ENCODE measurements at regions not wholly inside any gene's neighbourhood (a gene's known extent, or its start where the extent isn't known, plus 50 kb on each side); places are given as distances from the start of the nearest gene placed in this dataset.

DNA sequence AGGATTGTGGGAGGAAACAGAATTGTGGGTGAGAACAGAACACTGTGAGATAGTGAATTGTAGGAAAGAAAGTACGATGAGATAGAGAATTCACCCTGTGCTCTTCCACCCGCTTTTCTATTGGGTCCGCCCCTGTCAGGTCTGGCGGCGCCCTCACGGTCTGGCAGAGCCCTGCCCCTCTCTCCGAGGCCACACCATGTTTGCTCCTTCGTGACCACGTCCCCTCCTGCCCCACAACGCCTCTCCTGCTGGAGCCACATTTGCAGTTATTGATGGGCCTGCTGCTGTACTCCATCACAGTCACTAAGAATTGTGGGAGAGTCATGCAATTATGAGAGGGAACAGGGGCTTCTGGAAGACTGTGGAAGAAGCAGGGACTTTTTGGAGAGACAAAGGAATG is 473.1 kb downstream of the KLF12 start:
- DNase-seq, result no peak
- H3K36me3 ChIP-seq (ENCODE audit: control insufficient read depth, insufficient read depth, low read length), result no peaks in the 10 kb centered on the region
- H3K4me1 ChIP-seq, result no peaks in the 10 kb centered on the region
- TF ChIP-seq, protein P1, sequence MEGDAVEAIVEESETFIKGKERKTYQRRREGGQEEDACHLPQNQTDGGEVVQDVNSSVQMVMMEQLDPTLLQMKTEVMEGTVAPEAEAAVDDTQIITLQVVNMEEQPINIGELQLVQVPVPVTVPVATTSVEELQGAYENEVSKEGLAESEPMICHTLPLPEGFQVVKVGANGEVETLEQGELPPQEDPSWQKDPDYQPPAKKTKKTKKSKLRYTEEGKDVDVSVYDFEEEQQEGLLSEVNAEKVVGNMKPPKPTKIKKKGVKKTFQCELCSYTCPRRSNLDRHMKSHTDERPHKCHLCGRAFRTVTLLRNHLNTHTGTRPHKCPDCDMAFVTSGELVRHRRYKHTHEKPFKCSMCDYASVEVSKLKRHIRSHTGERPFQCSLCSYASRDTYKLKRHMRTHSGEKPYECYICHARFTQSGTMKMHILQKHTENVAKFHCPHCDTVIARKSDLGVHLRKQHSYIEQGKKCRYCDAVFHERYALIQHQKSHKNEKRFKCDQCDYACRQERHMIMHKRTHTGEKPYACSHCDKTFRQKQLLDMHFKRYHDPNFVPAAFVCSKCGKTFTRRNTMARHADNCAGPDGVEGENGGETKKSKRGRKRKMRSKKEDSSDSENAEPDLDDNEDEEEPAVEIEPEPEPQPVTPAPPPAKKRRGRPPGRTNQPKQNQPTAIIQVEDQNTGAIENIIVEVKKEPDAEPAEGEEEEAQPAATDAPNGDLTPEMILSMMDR (IDR thresholded peaks at IDR 0.05; ENCODE audit: insufficient read depth in 1 of 2, low read depth in 1 of 2, low read length in 1 of 2, severe bottlenecking in 1 of 2, unreplicated experiment in 1 of 2), result no peak
- peaks cover 5% of the 10 kb centered on the region for H3K4me1 Mint-ChIP-seq (ENCODE audit: low read depth, unreplicated experiment)
- no peaks in the 10 kb centered on the region for H3K36me3 Mint-ChIP-seq (ENCODE audit: insufficient read depth, unreplicated experiment)
- POLR2A ChIA-PET, result no interaction called here
- no TSS peak for BruUV-seq (replicated peaks)
- H3K9me3 ChIP-seq, result no peaks in the 10 kb centered on the region
- CTCF ChIA-PET, result no interaction called here
- H3K27me3 ChIP-seq (replicated peaks; ENCODE audit: control insufficient read depth, insufficient read depth, low read length), result no peaks in the 10 kb centered on the region
- H3K27me3 Mint-ChIP-seq (ENCODE audit: insufficient read depth, unreplicated experiment), result no peaks in the 10 kb centered on the region
- H3K4me3 ChIP-seq (ENCODE audit: low read depth, low read length), result no peak overlapping the region
- H3K9me3 Mint-ChIP-seq (ENCODE audit: unreplicated experiment), result peaks cover 10% of the 10 kb centered on the region
- H3K27ac Mint-ChIP-seq (ENCODE audit: unreplicated experiment), result no peak overlapping the region
- intact Hi-C loops (cut with micrococcal nuclease; ENCODE audit: unreplicated experiment), result no loop called here
- no peak overlapping the region for H3K4me3 Mint-ChIP-seq (ENCODE audit: unreplicated experiment)

DNA sequence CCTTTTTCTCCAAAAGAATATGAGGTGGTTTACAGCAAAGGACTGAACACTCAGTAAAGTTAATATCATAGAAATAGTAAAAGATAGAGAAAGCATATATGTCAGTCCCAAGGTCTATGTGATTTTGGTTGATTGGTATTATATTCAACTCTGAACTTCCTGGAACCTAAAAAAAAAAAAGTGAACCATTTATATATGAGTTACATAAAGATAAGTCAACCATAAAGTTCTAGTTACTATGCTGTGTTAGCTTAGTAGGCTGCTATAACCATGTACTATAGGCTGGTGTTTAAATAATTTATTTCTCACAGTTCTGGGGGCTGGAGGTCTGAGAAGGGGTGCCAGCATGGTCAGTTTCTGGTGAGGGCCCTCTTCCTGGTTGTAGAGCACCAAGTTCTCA is 475.6 kb downstream of the KLF12 start:
- no peaks in the 10 kb centered on the region for H3K36me3 ChIP-seq (ENCODE audit: control insufficient read depth, insufficient read depth, low read length)
- Mint-ChIP-seq H3K4me1 (ENCODE audit: low read depth, unreplicated experiment) (peaks cover 5% of the 10 kb centered on the region), H3K27ac (ENCODE audit: unreplicated experiment) (no peak overlapping the region), H3K36me3 (ENCODE audit: insufficient read depth, unreplicated experiment) (no peaks in the 10 kb centered on the region), H3K4me3 (ENCODE audit: unreplicated experiment) (no peak overlapping the region), H3K9me3 (ENCODE audit: unreplicated experiment) (peaks cover 10% of the 10 kb centered on the region), H3K27me3 (ENCODE audit: insufficient read depth, unreplicated experiment) (no peaks in the 10 kb centered on the region)
- ChIA-PET CTCF (interaction anchor here (0.6 kb wide), 1 partner anchor 8 kb away, joined by 3 read pairs; no protein-coding TSS in a partner anchor), POLR2A (no interaction called here)
- no peak overlapping the region for H3K4me3 ChIP-seq (ENCODE audit: low read depth, low read length)
- TF ChIP-seq, protein P1 (IDR thresholded peaks at IDR 0.05; ENCODE audit: insufficient read depth in 1 of 2, low read depth in 1 of 2, low read length in 1 of 2, severe bottlenecking in 1 of 2, unreplicated experiment in 1 of 2), result no peak
- no peaks in the 10 kb centered on the region for H3K9me3 ChIP-seq
- H3K27me3 ChIP-seq (replicated peaks; ENCODE audit: control insufficient read depth, insufficient read depth, low read length), result no peaks in the 10 kb centered on the region
- intact Hi-C loops (cut with micrococcal nuclease; ENCODE audit: unreplicated experiment), result no loop called here
- H3K4me1 ChIP-seq, result no peaks in the 10 kb centered on the region
- DNase-seq, result no peak
- BruUV-seq (replicated peaks), result no TSS peak

- H3K4me3 Mint-ChIP-seq (ENCODE audit: unreplicated experiment), result no peak overlapping the region
- H3K4me1 Mint-ChIP-seq (ENCODE audit: low read depth, unreplicated experiment), result peaks cover 5% of the 10 kb centered on the region
- TF ChIP-seq, protein P1 (IDR thresholded peaks at IDR 0.05; ENCODE audit: insufficient read depth in 1 of 2, low read depth in 1 of 2, low read length in 1 of 2, severe bottlenecking in 1 of 2, unreplicated experiment in 1 of 2), result no peak
- H3K4me1 ChIP-seq, result no peaks in the 10 kb centered on the region
- no peaks in the 10 kb centered on the region for H3K27me3 ChIP-seq (replicated peaks; ENCODE audit: control insufficient read depth, insufficient read depth, low read length)
- no peaks in the 10 kb centered on the region for H3K36me3 ChIP-seq (ENCODE audit: control insufficient read depth, insufficient read depth, low read length)
- H3K4me3 ChIP-seq (ENCODE audit: low read depth, low read length), result no peak overlapping the region
- POLR2A ChIA-PET, result no interaction called here
- intact Hi-C loops (cut with micrococcal nuclease; ENCODE audit: unreplicated experiment), result no loop called here
- BruUV-seq (replicated peaks), result no TSS peak
- DNase-seq, result no peak
- H3K27ac Mint-ChIP-seq (ENCODE audit: unreplicated experiment), result no peak overlapping the region
- no peaks in the 10 kb centered on the region for H3K36me3 Mint-ChIP-seq (ENCODE audit: insufficient read depth, unreplicated experiment)
- H3K9me3 Mint-ChIP-seq (ENCODE audit: unreplicated experiment), result peaks cover 10% of the 10 kb centered on the region
- H3K9me3 ChIP-seq, result no peaks in the 10 kb centered on the region
- no peaks in the 10 kb centered on the region for H3K27me3 Mint-ChIP-seq (ENCODE audit: insufficient read depth, unreplicated experiment)
- CTCF ChIA-PET, result interaction anchor here (0.6 kb wide), 1 partner anchor 9 kb away, joined by 3 read pairs; no protein-coding TSS in a partner anchor
Measured at GRCh38 chr13:73657821-73658540, 476.2 kb downstream of the KLF12 start.

Measured in Caco-2 (cell line).